HG02943 (cell line): ENCODE measurements at regions not wholly inside any gene's neighbourhood (a gene's known extent, or its start where the extent isn't known, plus 50 kb on each side); places are given as distances from the start of the nearest gene placed in this dataset.
"Not testable (repeated sequence)": the region's sequence is repeated elsewhere in the genome, so short reads cannot be mapped to it uniquely, and the experiment has no call there.

Experiments
- ATAC-seq: cut with Tn5 transposase; IDR thresholded peaks from one replicate; pipeline ENCODE4 v1.9.1; 2021; ENCODE audit warnings: mild to moderate bottlenecking, low read depth, moderate library complexity; ENCODE audit not compliant: unreplicated experiment

GRCh38 chr6:3959385-3959784, 110.2 kb downstream of the FAM50B start:
- no peak for ATAC-seq

- no peak for ATAC-seq
These were observed 111.7 kb downstream of the FAM50B start for GRCh38 chr6:3960754-3961361.

DNA sequence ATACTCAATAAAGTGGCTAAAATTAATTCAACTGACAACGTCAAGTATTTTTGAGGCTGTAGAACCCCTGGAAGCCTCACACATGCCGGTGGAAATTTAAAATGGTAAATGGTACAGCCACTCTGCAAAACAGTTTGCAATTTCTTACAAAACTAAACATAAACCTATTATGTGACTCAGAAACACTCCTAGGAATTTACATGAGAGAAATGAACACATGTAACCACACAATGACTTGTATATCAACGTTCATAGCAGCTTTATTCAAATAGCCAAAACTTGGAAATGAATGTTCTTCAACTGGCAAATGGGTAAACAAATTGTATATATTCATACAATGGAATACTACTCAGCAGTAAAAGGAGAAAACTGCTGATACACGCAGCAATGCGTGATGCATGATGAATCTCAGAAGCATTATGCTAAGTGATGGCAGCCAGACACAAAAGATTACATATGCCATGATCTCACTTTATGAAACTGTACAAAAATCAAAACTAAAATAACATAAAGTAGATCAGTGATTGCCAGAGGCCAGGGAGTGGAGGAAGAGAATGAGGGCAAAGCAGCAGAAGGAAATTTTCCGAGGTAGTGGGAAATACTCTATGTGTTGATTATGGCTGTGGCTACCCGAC, 112.5 kb downstream of the FAM50B start:
- no peak for ATAC-seq

GRCh38 chr6:3962291-3963280, 113.4 kb downstream of the FAM50B start:
- ATAC-seq, result no peak

DNA sequence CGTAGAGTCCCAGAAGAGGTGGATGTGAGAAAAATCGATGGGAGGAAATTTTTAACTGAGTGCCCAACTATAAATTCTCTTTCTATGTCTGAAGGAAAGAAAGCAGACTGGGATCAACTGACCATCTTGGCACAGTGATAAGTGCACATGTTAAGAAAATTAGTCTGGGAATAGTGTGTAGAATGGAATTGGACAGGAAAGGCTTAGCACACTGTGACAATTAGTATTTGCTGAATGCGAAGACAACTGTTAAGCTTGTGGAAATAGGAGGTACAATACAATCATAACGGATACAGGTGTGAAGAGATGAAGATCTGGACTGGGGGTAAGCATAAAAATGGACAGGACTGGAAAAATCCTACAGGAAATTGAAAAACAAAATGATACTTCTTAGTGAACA, 114.3 kb downstream of the FAM50B start:
- ATAC-seq, result no peak

DNA sequence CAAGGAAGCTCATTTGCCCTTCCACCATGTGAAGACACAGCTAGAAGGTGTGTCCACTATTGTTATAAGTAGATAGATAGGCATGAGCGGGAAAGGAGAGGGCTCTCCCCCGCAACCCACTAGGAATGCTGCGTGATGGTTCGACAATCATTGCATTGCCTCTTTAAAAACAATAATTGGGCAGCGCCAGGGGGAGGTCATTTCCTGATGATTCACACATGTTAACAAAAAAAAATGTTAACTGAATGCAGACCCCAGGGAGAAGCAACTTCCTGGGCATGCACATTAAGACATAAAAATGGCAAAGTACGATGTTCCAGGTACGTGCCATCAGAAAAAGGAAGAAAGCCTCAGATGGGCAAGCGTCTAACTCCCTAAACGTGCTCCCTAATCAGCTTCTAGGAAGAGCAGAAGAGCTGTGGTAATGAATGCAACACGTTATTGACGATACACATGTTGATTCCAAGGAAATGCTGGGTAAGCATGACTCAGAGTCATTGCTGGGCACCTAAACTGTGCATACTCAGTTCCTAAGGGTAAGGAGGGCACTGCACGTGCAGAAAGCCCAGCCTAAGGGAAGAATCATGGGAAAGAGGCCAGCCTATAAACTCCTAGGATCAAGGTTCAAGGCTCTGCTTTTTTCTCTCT, 113.7 kb downstream of the FAM217A start:
- no peak for ATAC-seq

DNA sequence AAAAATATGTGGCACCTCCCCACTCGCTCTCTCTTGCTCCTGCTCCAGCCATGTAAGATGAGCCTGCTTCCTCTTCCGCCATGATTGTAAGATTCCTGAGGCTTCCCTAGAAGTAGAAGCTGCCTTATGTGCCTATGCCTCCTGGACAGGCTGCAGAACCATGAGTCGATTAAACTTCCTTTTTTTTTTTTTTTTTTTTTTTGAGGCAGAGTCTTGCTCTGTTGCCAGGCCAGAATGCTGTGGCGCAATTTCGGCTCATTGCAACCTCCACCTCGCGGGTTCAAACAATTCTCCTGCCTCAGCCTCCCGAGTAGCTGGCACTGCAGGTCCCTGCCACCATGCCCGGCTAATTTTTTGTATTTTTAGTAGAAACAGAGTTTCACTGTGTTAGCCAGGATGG, 112.5 kb downstream of the FAM217A start:
- ATAC-seq, result no peak

- no peak for ATAC-seq
These were observed 108.8 kb downstream of the FAM217A start for GRCh38 chr6:3970097-3970496.

DNA sequence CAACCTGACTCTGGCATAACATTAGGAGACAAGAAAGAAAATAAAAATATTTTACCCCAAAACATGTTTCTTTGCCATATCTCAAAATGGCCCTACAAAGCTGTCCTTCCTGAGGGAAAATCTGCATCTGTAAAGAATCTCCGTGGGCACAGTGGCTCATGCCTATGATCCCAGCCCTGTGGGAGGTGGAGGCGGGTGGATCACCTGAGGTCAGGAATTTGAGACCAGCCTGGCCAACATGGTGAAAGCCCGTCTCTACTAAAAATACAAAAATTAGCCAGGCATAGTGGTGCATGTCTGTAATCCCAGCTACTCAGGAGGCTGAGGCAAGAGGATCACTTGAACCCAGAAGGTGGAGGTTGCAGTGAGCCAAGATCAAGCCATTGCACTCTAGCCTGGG, 105.8 kb downstream of the FAM217A start:
- ATAC-seq, result not testable (repeated sequence)

DNA sequence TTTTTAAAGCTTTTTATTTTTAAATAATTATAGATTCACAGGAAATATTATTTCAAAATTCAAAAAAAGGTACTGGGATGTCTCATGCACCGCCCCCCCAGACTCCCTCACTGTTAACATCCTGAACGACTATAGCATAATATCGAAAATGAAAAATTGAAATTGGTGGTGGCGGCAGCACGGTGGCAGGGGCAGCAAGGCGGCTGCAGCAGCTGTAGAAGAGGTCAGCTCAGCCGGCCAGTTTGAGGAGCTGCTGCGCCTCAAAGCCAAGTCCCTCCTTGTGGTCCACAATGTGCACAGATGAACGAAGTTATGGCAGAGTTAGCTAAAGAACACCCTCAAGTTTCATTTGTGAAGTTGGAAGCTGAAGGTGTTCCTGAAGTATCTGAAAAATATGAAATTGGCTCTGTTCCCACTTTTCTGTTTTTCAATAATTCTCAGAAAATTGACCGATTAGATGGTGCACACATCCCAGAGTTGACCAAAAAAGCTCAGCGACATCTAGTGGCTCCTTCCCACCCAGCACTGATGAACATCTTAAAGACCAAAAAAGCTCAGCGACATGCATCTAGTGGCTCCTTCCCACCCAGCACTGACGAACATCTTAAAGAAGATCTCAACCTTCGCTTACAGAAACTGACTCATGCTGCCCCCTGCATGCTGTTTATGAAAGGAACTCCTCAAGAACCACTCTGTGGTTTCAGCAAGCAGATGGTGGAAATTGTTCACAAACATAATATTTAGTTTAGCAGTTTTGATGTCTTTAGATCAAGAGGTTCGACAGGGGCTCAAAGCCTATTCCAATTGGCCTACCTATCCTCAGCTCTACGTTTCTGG, 100.8 kb downstream of the FAM217A start:
- ATAC-seq, result peak; percentile 77

DNA sequence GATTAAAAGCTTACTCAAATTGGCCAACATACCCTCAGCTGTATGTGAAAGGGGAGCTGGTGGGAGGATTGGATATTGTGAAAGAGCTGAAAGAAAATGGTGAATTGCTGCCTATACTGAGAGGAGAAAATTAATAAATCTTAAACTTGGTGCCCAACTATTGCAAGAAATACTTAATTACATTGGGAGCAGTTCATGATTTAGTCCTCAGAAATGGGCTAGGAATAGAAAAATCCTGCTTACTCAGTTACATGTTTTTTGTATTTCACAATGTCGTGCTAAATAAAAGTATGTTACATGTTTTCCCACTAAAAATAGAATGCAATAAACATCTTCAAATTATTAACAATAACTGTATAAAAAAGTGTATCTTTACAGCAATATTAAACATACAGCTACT, 100.0 kb downstream of the FAM217A start:
- ATAC-seq, result not testable (repeated sequence)

DNA sequence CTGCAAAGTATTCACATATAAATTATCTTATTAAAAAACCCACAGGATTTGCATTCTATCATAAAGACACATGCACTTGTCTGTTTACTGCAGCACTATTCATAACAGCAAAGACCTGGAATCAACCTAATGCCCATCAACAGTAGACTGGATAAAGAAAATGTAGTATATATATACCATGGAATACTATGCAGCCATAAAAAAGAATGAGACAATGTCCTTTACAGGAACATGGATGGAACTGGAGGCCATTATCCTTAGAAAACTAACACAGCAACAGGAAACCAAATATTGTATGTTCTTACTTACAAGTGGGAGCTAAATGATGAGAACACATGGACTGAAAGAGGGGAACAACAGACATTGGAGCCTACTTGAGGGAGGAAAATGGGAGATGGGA, 97.0 kb downstream of the FAM217A start:
- ATAC-seq, result no peak

DNA sequence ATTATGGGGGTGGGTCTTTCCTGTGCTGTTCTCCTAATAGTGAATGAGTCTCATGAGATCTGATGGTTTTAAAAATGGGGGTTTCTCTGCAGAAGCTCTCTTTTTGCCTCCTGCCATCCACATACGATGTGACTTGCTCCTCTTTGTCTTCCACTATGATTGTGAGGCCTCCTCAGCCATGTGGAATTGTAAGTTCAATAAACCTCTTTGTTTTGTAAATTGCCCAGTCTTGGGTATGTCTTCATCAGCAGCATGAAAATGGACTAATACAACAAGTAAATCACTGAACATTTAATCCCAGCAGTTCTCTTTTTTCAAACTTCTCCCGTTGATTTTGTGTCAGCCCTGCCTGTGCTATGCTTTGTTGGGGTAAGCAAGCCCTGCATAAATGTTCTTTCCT, 95.2 kb downstream of the FAM217A start:
- ATAC-seq, result no peak

DNA sequence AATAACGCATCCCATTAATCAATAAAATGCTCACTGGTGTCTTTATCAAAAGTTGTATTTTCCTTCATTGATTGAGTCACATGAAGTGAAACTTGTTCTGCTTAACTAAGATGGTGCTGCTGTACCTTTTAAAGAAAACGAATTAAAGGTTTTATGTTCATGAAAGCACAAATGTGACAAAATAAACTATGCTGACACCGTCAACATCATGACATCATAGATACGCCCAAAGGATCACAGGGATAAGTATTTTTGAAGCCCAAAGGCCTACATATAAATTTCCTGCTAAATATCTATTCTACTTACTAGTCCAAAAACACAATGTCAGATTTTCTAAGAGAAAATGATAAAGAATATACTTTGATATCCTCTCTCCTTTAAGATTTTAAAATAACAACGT, 94.4 kb downstream of the FAM217A start:
- no peak for ATAC-seq

DNA sequence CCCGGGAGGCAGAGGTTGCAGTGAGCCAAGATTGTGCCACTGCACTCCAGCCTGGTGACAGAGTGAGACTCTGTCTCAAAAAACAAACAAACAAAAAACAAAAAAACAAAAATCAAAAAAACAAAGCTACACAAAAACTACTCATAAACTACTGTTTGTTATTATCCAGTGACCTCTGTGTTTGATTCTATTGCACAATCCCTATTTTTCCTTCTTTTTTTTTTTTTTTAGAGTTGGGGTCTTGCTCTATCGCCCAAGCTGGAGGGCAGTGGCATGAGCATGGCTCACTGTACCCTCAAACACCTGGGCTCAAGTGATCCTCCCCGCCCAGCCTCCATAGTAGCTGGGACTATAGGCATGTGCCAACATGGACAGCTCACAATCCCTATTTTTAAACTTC, 92.7 kb downstream of the FAM217A start:
- ATAC-seq, result no peak

DNA sequence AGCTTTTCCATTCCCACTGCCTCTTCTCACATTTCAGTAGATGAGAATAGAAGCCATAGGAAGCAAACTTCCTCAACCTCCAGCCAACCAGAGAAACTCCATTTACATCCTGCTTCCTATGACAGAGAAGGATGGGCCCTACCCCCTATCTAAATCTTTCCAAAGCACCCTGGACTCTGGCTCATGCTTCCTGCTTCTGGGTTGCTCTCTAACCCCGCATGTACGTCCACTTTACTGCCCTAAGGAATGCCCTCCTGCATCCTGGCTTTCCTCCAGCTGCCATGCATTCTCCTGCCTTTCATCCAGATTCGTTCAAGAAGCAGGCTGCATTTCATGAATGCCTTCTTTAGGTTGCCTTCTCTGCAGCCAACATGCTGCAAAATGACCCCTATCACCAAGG, 91.9 kb downstream of the FAM217A start:
- ATAC-seq, result no peak

DNA sequence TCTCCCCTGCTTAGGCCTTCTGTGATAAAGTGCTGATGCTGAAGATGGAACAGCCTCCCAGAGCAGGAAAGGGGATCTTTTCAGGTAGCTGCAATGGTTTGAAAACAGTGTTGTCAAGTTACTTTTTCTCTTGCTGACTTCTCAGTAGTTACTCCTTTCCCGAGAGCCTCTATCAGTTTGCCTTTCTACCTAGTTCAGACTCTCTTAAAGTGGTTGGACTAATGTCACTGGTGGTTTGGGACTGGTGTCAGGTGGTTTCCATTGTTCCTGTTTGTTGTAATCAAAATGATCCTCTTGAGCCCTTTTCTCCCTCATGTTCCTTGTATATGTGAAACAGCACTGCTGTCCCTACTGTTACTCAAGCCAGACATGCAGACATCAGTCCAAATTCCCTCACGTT, 91.4 kb downstream of the FAM217A start:
- ATAC-seq, result no peak

DNA sequence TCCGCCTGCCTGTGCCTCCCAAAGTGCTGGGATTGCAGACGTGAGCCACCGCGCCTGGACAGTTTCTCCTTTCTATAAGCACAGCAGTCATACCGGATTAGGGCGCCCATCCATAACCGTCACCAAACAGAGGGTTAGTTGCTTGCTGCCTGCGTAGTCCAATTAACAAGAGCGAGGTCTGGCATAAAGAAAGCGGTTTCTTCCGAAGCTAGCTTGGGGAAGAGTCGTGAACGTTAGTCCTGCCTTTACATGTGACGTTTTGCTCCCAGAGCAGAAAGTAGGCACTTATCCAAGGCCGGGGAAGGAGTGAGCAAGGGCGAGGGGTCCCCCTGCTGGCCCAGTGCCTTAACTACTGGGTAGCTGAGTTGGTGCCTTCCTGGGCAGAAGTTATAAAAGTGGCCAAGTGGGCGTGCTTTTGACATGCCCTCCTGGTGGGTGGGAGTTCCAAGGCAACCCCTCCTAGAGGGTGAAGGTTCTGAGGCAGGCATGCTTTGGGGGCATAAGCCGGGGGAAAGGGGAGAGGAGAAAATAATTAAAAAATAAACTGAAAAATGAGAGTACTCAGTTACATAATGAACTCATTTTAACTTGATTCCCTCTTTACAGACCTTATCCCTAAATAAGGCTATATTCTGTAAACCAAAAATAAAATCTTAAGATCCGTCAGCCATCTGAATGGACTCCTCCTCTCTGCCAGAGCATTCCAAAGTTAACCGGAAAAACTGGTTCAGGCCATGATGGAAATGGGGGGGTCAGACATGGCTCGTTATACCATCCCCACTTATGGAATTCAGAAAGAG, 88.0 kb downstream of the FAM217A start:
- peak; percentile 74 for ATAC-seq

DNA sequence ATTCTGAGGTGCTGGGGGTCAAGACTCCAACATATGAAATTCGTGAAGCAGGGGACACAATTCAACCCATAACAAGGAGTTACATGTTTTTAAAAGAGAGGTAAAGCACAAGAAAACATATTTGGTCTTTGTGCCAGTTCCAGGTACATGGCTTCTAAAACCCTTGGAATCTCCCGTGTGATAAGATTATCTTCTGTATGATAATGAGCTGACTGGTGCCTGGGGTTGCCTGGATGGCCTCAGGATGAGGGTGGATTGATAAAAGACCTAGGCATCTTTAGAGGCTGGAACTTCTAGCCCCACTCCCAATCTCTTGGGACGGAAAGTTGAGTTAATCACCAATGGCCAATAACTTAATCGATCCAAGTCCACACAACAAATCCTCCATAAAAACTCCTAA, 87.0 kb downstream of the FAM217A start:
- no peak for ATAC-seq
